ENCODE measurements at regions not wholly inside any gene's neighbourhood (a gene's known extent, or its start where the extent isn't known, plus 50 kb on each side); places are given as distances from the start of the nearest gene placed in this dataset.

DNA sequence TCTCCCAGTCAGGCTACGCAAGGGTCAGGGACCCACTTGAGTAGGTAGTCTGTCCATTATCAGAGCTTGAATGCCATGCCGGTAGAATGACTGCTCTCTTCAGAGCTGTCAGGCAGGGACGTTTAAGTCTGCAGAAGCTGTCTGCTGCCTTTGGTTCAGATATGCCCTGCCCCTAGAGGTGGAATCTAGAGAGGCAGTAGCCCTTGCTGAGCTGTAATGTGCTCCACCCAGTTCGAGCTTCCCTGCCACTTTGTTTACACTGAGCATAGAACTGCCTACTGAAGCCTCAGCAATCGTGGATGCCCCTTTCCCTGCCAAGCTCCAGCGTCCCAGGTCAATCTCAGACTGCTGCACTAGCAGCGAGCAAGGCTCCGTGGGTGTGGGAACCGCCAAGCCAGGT lies 57.5 kb upstream of the SETMAR start:
- Histone ChIP-seq H3K14ac (replicated peaks; ENCODE audit: low read depth, low read length) (no peak overlapping the region), H2AK9ac (replicated peaks; ENCODE audit: low read depth, low read length, poor library complexity) (no peak overlapping the region), H3K9ac (ENCODE audit: low read depth, low read length) (no peak overlapping the region), H2BK120ac (ENCODE audit: low read depth, low read length) (no peak overlapping the region), H4K20me1 (ENCODE audit: insufficient read depth, low read length) (no peaks in the 10 kb centered on the region), H3K23ac (ENCODE audit: low read depth, low read length) (no peak overlapping the region), H4K8ac (ENCODE audit: low read depth in 2 of 2, low read length in 2 of 2) (no peak overlapping the region), H3K4me2 (ENCODE audit: low read depth, low read length) (no peak overlapping the region), H3K27ac (ENCODE audit: insufficient read depth, low read length) (no peak overlapping the region), H2BK5ac (ENCODE audit: low read depth, low read length, poor library complexity, severe bottlenecking) (no peak overlapping the region), H3K18ac (ENCODE audit: low read depth, low read length) (no peak overlapping the region), H3K79me1 (ENCODE audit: low read depth in 1 of 2, low read length in 2 of 2) (no peaks in the 10 kb centered on the region), H3K27me3 (ENCODE audit: control insufficient read depth, insufficient read depth, low read length) (no peaks in the 10 kb centered on the region), H3K4ac (ENCODE audit: low read depth, low read length) (no peak overlapping the region), H3K56ac (ENCODE audit: extremely low read depth, insufficient read depth, low read length) (no peak overlapping the region), H2AK5ac (ENCODE audit: low read depth, low read length) (no peak overlapping the region), H3K4me3 (ENCODE audit: insufficient read depth, low read depth, low read length) (no peak overlapping the region), H3K36me3 (ENCODE audit: control insufficient read depth, insufficient read depth, low read length) (no peaks in the 10 kb centered on the region), H3K9me3 (ENCODE audit: control insufficient read depth, insufficient read depth, low read length) (peaks cover 12% of the 10 kb centered on the region), H4K91ac (ENCODE audit: insufficient read depth, low read depth, low read length) (no peak overlapping the region), H3K4me1 (ENCODE audit: control insufficient read depth, insufficient read depth, low read length) (no peaks in the 10 kb centered on the region), H3K9me1 (ENCODE audit: insufficient read depth, low read length) (no peaks in the 10 kb centered on the region), H2AFZ (replicated peaks; ENCODE audit: low read length, poor library complexity) (no peak overlapping the region), H2BK20ac (ENCODE audit: low read depth, low read length) (no peak overlapping the region), H2BK15ac (ENCODE audit: low read depth, low read length) (no peak overlapping the region), H4K5ac (ENCODE audit: low read depth, low read length) (no peak overlapping the region)
- no peak for DNase-seq
- intact Hi-C loops (cut with micrococcal nuclease), result no loop called here
- no peak for TF ChIP-seq RFX5 (IDR thresholded peaks at IDR 0.05; ENCODE audit: low read depth, low read length)
- CTCF ChIA-PET, result no interaction called here
- WGBS, 2 experiments (ENCODE audit: extremely low coverage in 2 of 2, insufficient read length in 1 of 2), result 0% methylated on average over 1 of the region's 9 CpGs; no CpG with 5 or more reads in 1 of the 2 experiments
- POLR2A ChIA-PET (ENCODE audit: unreplicated experiment), result no interaction called here
- no peak for ATAC-seq (ENCODE audit: low read depth)
- dilution Hi-C loops (cut with HindIII; ENCODE audit: low sequenced_read_pairs, unreplicated experiment), result no loop called here
- BruUV-seq (replicated peaks), result no TSS peak
- in situ Hi-C loops (cut with MboI; ENCODE audit: low sequenced_read_pairs), result no loop called here

Measured in IMR-90 (cell line).